Fibroblast of pulmonary artery (primary cell): ENCODE measurements at regions not wholly inside any gene's neighbourhood (a gene's known extent, or its start where the extent isn't known, plus 50 kb on each side); places are given as distances from the start of the nearest gene placed in this dataset.

ENCODE experiments used
- DNase-seq: peaks from one replicate; pipeline ENCODE4 v3.0.0-alpha.2; 2010; ENCODE audit warnings: low read depth
- H3K4me3 ChIP-seq: replicated peaks from 2 replicates; pipeline ENCODE4 v1.5.1; 2011; ENCODE audit warnings: low read depth, mild to moderate bottlenecking, control low read depth, low read length, moderate library complexity
- CTCF ChIP-seq: IDR thresholded peaks from 2 replicates; pipeline ENCODE4 v1.5.1; 2011; ENCODE audit warnings: mild to moderate bottlenecking, control low read depth, low read length, inconsistent platforms; ENCODE audit errors: missing control alignments

DNA sequence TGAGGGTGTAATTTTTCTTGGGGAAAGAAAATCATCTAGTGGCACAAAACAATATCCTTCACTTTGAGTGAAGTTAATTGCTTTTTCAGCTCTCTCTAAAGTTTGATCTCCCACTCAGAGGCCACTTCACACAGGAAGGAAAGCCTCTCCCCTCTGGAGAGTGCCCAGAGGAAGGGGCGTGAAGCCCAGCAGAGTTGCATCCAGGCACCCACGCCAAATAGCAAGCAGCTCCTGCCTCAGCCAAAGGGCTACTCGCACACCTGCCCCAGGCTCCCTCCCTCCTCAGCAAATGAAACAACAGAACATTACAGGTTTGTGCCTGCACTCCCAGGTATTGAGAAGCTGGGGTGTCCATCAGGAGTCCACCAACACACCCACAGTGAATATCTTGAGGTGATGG, 183.0 kb upstream of the RPL38 start:
- no peak for DNase-seq
- no peak for TF ChIP-seq CTCF
- H3K4me3 ChIP-seq = no peak overlapping the region

GRCh38 chr17:74024871-74025531, 178.5 kb upstream of the RPL38 start:
- no peak for DNase-seq
- TF ChIP-seq CTCF = no peak
- no peak overlapping the region for H3K4me3 ChIP-seq

- no peak overlapping the region for H3K4me3 ChIP-seq
- DNase-seq = no peak
- TF ChIP-seq CTCF = no peak
Observed at GRCh38 chr17:74027444-74027843, 176.0 kb upstream of the RPL38 start.

GRCh38 chr17:74028354-74029116, 174.9 kb upstream of the RPL38 start:
- DNase-seq = no peak
- H3K4me3 ChIP-seq = no peak overlapping the region
- TF ChIP-seq CTCF = no peak

DNA sequence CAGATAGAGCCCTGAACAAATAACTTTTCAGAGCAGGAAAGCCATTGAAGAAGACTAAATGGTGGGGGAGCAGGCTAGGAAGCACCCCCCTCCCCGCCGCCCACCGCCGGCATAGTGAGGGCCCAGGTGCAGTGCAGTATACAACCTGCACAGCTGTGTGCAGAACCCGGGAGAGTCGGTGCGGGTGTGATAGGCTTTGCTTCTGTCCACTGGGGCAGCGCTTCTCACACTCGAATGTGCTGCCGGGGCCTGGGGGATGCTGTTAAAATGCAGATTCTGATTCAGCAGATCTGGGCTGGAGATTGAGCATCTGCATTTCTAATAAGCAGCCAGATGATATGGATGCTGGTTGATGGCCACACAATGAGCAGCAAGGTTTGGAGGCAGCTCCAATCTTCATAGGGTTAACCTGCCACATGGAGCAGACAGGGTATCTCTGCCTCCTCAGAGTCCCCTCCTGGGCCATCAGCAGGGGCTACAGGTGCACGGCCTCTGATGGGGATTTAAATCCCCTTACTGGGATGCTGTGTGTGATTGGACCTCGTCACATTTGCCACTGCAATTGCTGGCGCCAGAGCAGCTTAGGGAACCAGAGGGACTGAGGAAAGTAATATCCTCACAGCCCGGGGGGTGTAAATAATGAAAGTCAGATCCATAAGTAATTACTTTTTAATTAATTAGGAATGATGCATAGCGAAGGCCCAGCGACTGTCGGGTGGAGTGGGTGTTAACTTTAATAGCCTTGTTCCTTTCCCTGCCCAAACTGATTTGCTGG, 172.0 kb upstream of the RPL38 start:
- DNase-seq = no peak
- TF ChIP-seq CTCF = no peak

DNA sequence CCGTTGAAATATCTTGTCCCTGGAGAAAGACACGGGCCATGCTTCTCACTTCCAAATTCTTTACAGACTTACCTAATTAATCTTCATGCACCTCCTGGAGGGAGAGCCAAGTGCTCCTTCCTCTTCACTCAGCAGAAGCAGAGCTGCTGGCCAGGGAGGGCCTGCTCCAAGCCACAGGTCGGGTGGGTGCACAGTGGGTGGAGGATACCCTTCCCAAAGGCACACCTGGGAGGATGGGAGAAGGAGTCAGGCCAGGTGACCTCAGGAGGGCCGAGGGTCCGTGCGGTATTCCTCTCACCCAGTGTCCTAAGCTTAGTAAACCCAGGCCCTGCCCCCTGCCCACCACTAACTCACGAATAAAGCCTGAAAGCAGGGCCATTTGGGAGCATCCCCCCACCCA, 171.3 kb upstream of the RPL38 start:
- no peak for TF ChIP-seq CTCF
- H3K4me3 ChIP-seq = no peak overlapping the region
- no peak for DNase-seq

More for the DNA sequence above, 172.0 kb upstream of the RPL38 start:
- H3K4me3 ChIP-seq = no peak overlapping the region
